Left ventricle myocardium inferior (tissue), 1 donor: ENCODE measurements at regions not wholly inside any gene's neighbourhood (a gene's known extent, or its start where the extent isn't known, plus 50 kb on each side); places are given as distances from the start of the nearest gene placed in this dataset.

Source experiments
- DNase-seq: peaks from one replicate; pipeline ENCODE4 v3.0.0-alpha.2; 2020
- H3K27ac ChIP-seq: fragments of 200-600 bp; replicated peaks from 2 replicates; pipeline ENCODE4 v1.8.0; 2021
- H3K27me3 ChIP-seq: fragments of 200-600 bp; 2 replicates; pipeline ENCODE4 v1.8.0; 2021; ENCODE audit warnings: low read depth
- H3K36me3 ChIP-seq: fragments of 200-600 bp; 2 replicates; pipeline ENCODE4 v1.8.0; 2021
- H3K4me1 ChIP-seq: fragments of 200-600 bp; 2 replicates; pipeline ENCODE4 v1.8.0; 2021
- H3K4me3 ChIP-seq: fragments of 200-600 bp; 2 replicates; pipeline ENCODE4 v1.8.0; 2021; ENCODE audit warnings: mild to moderate bottlenecking, moderate library complexity
- H3K9me3 ChIP-seq: fragments of 200-600 bp; replicated peaks from 2 replicates; pipeline ENCODE4 v1.8.0; 2021
- intact Hi-C: fragments of 100-400 bp; cut with micrococcal nuclease; formaldehyde crosslinking; loops from one replicate; pipeline ENCODE4 v1.11.0; 2022
- TF ChIP-seq, protein P1 (sequence below): fragments of 200-600 bp; IDR thresholded peaks from 2 replicates; pipeline ENCODE4 v1.8.0; 2021; ENCODE audit warnings: antibody characterized with exemption, mild to moderate bottlenecking, borderline replicate concordance
- donor health status: DM: no; HTN: yes; CAD: no; lungs with severe emphysema.

DNA sequence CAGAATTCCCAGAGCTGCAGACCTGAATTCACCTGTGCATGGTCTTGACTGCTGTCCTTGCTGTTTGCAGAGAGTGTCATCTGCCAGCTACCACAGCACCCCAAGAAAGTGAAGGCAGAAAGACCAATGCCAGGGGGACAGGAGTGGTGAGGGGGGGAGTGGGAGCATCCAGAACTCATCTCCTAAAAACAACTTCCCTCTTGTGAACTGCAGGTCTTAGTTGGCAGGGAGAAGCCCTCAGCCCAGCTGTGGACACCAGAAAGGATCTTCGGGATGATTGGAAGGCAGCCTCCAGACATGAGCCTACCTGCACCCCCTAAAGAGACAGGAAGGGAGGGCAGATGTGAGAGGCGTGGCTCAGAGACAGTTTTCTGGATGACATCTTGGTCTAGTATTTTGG is 615.8 kb upstream of the MGMT start:
- no peak for DNase-seq
- H3K4me1 ChIP-seq = peaks cover 70% of the 10 kb centered on the region
- TF ChIP-seq, protein P1, sequence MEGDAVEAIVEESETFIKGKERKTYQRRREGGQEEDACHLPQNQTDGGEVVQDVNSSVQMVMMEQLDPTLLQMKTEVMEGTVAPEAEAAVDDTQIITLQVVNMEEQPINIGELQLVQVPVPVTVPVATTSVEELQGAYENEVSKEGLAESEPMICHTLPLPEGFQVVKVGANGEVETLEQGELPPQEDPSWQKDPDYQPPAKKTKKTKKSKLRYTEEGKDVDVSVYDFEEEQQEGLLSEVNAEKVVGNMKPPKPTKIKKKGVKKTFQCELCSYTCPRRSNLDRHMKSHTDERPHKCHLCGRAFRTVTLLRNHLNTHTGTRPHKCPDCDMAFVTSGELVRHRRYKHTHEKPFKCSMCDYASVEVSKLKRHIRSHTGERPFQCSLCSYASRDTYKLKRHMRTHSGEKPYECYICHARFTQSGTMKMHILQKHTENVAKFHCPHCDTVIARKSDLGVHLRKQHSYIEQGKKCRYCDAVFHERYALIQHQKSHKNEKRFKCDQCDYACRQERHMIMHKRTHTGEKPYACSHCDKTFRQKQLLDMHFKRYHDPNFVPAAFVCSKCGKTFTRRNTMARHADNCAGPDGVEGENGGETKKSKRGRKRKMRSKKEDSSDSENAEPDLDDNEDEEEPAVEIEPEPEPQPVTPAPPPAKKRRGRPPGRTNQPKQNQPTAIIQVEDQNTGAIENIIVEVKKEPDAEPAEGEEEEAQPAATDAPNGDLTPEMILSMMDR = no peak
- H3K9me3 ChIP-seq = no peaks in the 10 kb centered on the region
- H3K27me3 ChIP-seq = no peaks in the 10 kb centered on the region
- intact Hi-C loops = no loop called here
- H3K4me3 ChIP-seq = no peak overlapping the region
- H3K27ac ChIP-seq = peak overlapping the region; percentile 53
- no peaks in the 10 kb centered on the region for H3K36me3 ChIP-seq

DNA sequence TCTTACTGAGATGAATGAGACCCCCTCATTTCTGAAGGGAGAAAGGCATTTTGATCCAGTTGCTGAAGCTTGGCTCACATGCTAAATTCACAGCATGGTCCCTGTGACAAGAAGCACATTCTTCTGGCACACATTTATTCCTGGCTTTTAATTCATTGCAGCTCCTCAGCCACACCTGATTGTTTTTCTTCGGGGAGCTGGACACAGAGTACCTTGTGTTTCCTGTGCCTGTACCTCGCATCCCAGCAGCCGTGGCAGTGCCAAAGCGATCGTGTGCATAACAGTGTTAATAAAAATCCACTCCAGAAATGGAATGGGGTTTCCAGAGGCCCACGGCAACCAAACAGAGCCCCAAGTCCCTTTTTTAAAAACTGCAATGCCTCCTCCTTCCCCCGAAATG is 615.3 kb upstream of the MGMT start:
- no peaks in the 10 kb centered on the region for H3K36me3 ChIP-seq
- H3K27me3 ChIP-seq = no peaks in the 10 kb centered on the region
- intact Hi-C loops = no loop called here
- TF ChIP-seq, protein P1 = no peak
- H3K4me3 ChIP-seq = no peak overlapping the region
- H3K27ac ChIP-seq = peak overlapping the region; percentile 53
- no peak for DNase-seq
- peaks cover 71% of the 10 kb centered on the region for H3K4me1 ChIP-seq
- H3K9me3 ChIP-seq = no peaks in the 10 kb centered on the region

DNA sequence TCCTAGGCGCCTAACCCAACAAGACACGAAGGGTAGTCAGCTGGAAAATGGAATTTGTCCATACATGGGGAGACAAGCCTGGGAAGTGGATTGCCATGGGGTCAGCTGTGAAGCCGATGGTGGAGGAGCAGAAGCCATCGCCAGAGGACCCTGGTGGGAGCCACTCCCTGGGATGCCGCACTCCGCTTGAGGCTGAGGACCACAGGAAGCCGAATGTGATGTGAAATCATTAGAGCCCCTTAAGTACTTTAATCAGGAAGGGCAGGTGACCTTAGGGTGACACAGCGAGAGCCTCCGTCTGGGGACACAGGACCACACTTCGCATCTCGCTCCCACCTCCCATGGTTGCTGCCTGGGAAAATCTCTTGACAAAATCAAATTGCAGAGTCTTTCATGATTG is 614.6 kb upstream of the MGMT start:
- H3K4me1 ChIP-seq = peaks cover 68% of the 10 kb centered on the region
- no peak overlapping the region for H3K4me3 ChIP-seq
- intact Hi-C loops = no loop called here
- no peaks in the 10 kb centered on the region for H3K36me3 ChIP-seq
- TF ChIP-seq, protein P1 = no peak
- no peaks in the 10 kb centered on the region for H3K27me3 ChIP-seq
- DNase-seq = no peak
- no peaks in the 10 kb centered on the region for H3K9me3 ChIP-seq
- peak overlapping the region; percentile 53 for H3K27ac ChIP-seq

DNA sequence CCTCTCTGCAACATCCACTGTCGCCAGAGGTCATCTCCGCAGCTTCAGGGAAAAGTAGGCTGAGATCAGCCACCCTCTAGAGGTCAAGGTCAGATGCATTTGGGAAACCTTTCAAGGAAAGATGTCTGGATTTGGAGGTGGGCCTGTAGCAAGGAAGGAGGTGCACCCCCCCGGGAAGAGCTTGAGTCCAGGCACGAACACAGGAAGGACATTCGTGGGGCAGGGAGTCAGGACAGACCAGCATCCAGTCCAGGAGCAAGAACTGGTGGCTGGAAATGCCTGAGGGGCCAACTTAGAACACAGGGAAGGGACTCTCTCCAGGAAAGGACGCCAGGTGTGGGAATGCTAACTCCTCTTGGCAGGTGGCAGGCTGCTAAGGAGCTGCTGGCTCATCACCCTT is 614.1 kb upstream of the MGMT start:
- Histone ChIP-seq H3K36me3 (no peaks in the 10 kb centered on the region), H3K4me3 (no peak overlapping the region), H3K9me3 (no peaks in the 10 kb centered on the region), H3K27ac (no peak overlapping the region), H3K4me1 (peaks cover 64% of the 10 kb centered on the region), H3K27me3 (no peaks in the 10 kb centered on the region)
- intact Hi-C loops = no loop called here
- no peak for DNase-seq
- TF ChIP-seq, protein P1 = no peak

DNA sequence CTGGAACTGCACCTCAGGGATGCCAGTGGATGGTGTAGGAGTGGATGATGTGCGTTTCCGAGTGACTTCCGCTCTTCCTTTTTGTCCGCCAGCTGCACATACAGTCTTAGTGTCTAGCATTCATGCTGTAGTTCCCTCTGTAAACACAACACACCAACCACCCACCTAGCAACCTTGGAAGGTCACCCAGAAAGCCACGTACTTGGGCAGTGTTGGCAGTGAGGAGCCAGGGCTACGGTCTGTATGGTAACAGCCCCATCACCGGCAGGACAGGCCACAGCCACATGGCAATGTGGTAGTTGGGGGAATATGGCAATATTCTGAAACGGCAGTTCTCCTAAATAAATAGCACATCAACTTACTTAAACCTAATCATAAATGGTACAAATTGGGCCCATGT is 613.5 kb upstream of the MGMT start:
- Histone ChIP-seq H3K9me3 (no peaks in the 10 kb centered on the region), H3K36me3 (no peaks in the 10 kb centered on the region), H3K4me3 (no peak overlapping the region), H3K27me3 (no peaks in the 10 kb centered on the region), H3K4me1 (peaks cover 57% of the 10 kb centered on the region), H3K27ac (no peak overlapping the region)
- TF ChIP-seq, protein P1 = no peak
- intact Hi-C loops = no loop called here
- no peak for DNase-seq

DNA sequence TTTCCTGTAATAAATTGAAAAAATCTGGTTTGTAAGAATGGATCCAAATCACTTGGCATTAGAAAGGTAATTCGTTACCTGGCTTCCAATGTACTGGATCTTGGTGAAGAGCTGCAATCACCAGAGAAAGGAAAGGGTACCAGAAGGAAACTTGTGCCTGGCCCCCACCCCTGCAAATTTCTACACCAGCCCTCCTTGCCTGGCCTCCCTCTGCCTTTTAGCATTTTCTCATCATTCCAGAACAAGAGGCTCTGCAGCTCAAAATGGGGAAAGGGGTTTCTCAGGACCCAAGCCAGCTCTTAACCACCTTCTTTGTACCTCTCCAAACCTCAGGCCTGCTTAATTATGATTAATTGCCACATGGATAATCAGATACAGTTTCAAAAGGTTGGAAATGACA is 612.8 kb upstream of the MGMT start:
- H3K4me3 ChIP-seq = no peak overlapping the region
- TF ChIP-seq, protein P1 = no peak
- H3K9me3 ChIP-seq = no peaks in the 10 kb centered on the region
- peaks cover 55% of the 10 kb centered on the region for H3K4me1 ChIP-seq
- intact Hi-C loops = no loop called here
- H3K36me3 ChIP-seq = no peaks in the 10 kb centered on the region
- DNase-seq = no peak
- peak overlapping the region; percentile 78 for H3K27ac ChIP-seq
- no peaks in the 10 kb centered on the region for H3K27me3 ChIP-seq
